ENCODE measurements at regions not wholly inside any gene's neighbourhood (a gene's known extent, or its start where the extent isn't known, plus 50 kb on each side); places are given as distances from the start of the nearest gene placed in this dataset.

DNA sequence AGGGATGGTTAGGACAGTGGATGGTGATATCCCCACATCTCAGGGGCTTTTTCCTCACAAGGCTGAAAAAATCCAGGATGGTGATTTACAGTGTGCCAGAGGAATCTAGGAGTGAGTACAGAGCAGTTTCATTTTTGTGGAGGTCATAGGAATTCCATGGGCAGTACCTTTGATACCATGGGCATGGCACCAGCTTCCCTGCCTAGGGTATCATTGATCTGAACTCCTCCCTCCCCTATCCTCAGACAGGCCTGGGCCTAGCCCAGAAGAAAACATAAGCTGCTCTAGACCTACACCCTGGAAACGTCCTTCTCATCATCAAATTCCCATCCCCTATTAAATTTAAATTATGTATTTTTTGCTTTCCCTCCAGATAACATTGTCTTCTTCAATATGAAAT is 136.3 kb upstream of the KLHL29 start:
- TF ChIP-seq, protein P1, sequence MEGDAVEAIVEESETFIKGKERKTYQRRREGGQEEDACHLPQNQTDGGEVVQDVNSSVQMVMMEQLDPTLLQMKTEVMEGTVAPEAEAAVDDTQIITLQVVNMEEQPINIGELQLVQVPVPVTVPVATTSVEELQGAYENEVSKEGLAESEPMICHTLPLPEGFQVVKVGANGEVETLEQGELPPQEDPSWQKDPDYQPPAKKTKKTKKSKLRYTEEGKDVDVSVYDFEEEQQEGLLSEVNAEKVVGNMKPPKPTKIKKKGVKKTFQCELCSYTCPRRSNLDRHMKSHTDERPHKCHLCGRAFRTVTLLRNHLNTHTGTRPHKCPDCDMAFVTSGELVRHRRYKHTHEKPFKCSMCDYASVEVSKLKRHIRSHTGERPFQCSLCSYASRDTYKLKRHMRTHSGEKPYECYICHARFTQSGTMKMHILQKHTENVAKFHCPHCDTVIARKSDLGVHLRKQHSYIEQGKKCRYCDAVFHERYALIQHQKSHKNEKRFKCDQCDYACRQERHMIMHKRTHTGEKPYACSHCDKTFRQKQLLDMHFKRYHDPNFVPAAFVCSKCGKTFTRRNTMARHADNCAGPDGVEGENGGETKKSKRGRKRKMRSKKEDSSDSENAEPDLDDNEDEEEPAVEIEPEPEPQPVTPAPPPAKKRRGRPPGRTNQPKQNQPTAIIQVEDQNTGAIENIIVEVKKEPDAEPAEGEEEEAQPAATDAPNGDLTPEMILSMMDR (IDR thresholded peaks at IDR 0.05; ENCODE audit: insufficient read depth, low read length, poor library complexity, severe bottlenecking) = no peak
- no peak for DNase-seq (ENCODE audit: extremely low read depth, insufficient read length)
- no peaks in the 10 kb centered on the region for H3K36me3 ChIP-seq (ENCODE audit: control insufficient read depth, insufficient read depth, low read length)
- no peak overlapping the region for H3K4me3 ChIP-seq (replicated peaks; ENCODE audit: low read depth, low read length)
- peaks cover 1% of the 10 kb centered on the region; the same call in 1 of the 2 replicates for H3K27me3 ChIP-seq (replicated peaks; ENCODE audit: control insufficient read depth, insufficient read depth, low read length)

DNA sequence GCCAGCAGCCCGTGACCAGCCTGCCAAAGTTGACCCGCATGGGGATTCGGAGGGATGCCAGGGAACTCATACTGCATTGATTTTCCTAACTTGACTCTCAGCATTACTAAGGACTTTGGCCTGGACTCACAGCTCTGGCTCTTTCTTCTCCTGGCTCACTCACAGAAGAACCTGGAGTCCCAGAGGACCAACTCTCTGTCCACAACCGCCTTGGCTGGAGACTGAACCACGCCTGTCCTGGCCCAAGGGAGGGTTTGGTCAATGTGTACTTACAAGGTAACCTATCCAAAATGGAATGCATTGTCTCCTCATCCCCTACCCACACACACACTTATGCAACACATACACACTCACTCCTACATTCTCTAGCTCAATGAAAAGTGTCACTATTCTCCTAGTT is 135.6 kb upstream of the KLHL29 start:
- TF ChIP-seq, protein P1 (IDR thresholded peaks at IDR 0.05; ENCODE audit: insufficient read depth, low read length, poor library complexity, severe bottlenecking) = no peak

DNA sequence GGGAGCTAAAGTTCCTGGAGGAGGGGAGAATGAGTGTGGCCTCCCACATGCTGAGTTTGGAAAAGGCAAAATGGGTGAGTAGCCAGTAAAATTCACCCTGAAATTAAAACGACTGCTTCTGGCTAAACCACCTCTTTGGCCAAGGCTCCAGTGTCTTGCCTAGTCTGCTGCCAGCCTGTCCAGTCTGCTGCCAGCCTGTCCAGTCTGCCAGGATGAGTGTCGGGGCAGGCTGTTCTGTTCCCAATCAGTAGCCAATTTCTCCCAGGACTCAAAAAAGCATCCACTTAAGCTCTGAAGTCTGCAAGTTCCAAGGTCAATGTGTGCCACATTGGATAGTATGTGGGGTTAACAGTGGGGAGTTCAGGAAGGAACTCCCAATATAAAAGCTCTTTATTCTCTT is 134.6 kb upstream of the KLHL29 start:
- TF ChIP-seq, protein P1 (IDR thresholded peaks at IDR 0.05; ENCODE audit: insufficient read depth, low read length, poor library complexity, severe bottlenecking) = no peak
- H3K4me3 ChIP-seq (replicated peaks; ENCODE audit: low read depth, low read length) = no peak overlapping the region

More for the DNA sequence above, 135.6 kb upstream of the KLHL29 start:
- H3K36me3 ChIP-seq (ENCODE audit: control insufficient read depth, insufficient read depth, low read length) = no peaks in the 10 kb centered on the region
- H3K27me3 ChIP-seq (replicated peaks; ENCODE audit: control insufficient read depth, insufficient read depth, low read length) = peaks cover 1% of the 10 kb centered on the region; the same call in 1 of the 2 replicates
- DNase-seq (ENCODE audit: extremely low read depth, insufficient read length) = no peak
- H3K4me3 ChIP-seq (replicated peaks; ENCODE audit: low read depth, low read length) = no peak overlapping the region

DNA sequence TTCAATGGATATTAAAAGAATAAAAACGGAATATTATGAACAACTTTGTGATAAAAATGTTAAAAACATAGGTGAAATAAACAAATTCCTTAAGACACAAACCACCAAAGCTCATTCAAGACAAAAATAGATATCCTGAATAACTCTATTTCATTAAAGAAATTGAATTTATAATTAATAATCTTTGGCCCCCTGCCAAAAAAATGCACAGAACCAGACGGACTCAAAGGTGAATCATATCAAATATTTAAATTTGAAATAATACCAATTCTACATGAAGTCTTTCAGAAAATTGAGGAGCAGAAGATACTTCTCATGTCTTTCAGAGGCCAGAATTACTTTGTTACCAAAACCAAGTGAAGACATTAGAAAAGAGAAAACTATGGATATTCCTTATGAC is 128.3 kb upstream of the KLHL29 start:
- no peaks in the 10 kb centered on the region for H3K27me3 ChIP-seq (replicated peaks; ENCODE audit: control insufficient read depth, insufficient read depth, low read length)
- no peak for DNase-seq (ENCODE audit: extremely low read depth, insufficient read length)
- TF ChIP-seq, protein P1 (IDR thresholded peaks at IDR 0.05; ENCODE audit: insufficient read depth, low read length, poor library complexity, severe bottlenecking) = no peak
- H3K4me3 ChIP-seq (replicated peaks; ENCODE audit: low read depth, low read length) = no peak overlapping the region
- no peaks in the 10 kb centered on the region for H3K36me3 ChIP-seq (ENCODE audit: control insufficient read depth, insufficient read depth, low read length)

More for the DNA sequence above, 134.6 kb upstream of the KLHL29 start:
- DNase-seq (ENCODE audit: extremely low read depth, insufficient read length) = no peak
- H3K27me3 ChIP-seq (replicated peaks; ENCODE audit: control insufficient read depth, insufficient read depth, low read length) = peaks cover 1% of the 10 kb centered on the region; the same call in 1 of the 2 replicates
- no peaks in the 10 kb centered on the region for H3K36me3 ChIP-seq (ENCODE audit: control insufficient read depth, insufficient read depth, low read length)

DNA sequence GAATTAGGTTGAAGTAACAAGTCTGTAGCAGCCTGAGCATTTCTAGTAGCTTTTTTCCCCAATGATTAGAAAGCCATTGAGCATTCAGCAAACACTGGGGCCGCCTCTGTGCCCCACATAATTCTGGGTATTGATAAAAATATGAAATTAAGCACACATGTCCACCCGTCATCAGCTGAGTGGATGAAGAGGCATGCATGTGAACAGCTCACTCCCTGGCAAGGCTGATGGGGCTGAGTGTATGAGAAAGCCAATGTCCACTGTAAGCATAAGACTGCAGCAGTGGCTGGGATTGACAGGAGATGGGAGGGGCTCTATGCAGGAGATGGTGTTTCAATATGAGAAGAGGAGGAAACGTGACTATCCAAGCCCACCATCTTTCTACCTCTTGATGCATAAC is 124.4 kb upstream of the KLHL29 start:
- Histone ChIP-seq H3K27me3 (replicated peaks; ENCODE audit: control insufficient read depth, insufficient read depth, low read length) (no peaks in the 10 kb centered on the region), H3K36me3 (ENCODE audit: control insufficient read depth, insufficient read depth, low read length) (no peaks in the 10 kb centered on the region), H3K4me3 (replicated peaks; ENCODE audit: low read depth, low read length) (no peak overlapping the region)
- TF ChIP-seq, protein P1 (IDR thresholded peaks at IDR 0.05; ENCODE audit: insufficient read depth, low read length, poor library complexity, severe bottlenecking) = no peak
- no peak for DNase-seq (ENCODE audit: extremely low read depth, insufficient read length)
